Naive thymus-derived CD4-positive, alpha-beta T cell (primary cell): ENCODE measurements at regions not wholly inside any gene's neighbourhood (a gene's known extent, or its start where the extent isn't known, plus 50 kb on each side); places are given as distances from the start of the nearest gene placed in this dataset.

Experiments used
- ATAC-seq: fragments of 150-1000 bp; cut with Tn5 transposase; 2 replicates; pipeline ENCODE4 v1.10.0; 2021; ENCODE audit warnings: mild to moderate bottlenecking, moderate library complexity
- CTCF ChIA-PET: fragments of 350-600 bp; sonication (Branson Sonifier 250); formaldehyde crosslinking; loops from one replicate; lab custom pipeline; 2021; ENCODE audit warnings: antibody characterized with exemption; lab: Charles Lee
- POLR2A ChIA-PET: fragments of 350-600 bp; sonication (Branson Sonifier 250); formaldehyde crosslinking; loops from one replicate; lab custom pipeline; 2021; ENCODE audit warnings: antibody characterized with exemption, inconsistent platforms; lab: Charles Lee
- DNase-seq, 9 donors: peaks; one replicate each; pipeline versions ENCODE4 v3.0.0 to v3.0.0-alpha.2; 2020 to 2022; ENCODE audit warnings: mixed read lengths in 1 of 9
- H3K27ac ChIP-seq: one replicate; pipeline ENCODE4 v1.7.0; 2013; ENCODE audit warnings: mild to moderate bottlenecking, low read depth, low read length, moderate library complexity
- H3K27me3 ChIP-seq, 2 donors: one replicate each; pipeline ENCODE4 v1.7.0; 2013; ENCODE audit warnings: low read length in 2 of 2, mild to moderate bottlenecking in 2 of 2, moderate library complexity in 2 of 2; ENCODE audit not compliant: control insufficient read depth in 2 of 2, insufficient read depth in 2 of 2
- H3K36me3 ChIP-seq, 3 experiments: 1 replicate in 2 of 3; 2 replicates in 1 of 3; pipeline ENCODE4 v1.7.0; 2013; ENCODE audit warnings: low read length in 3 of 3, mild to moderate bottlenecking in 3 of 3, moderate library complexity in 1 of 3; ENCODE audit not compliant: insufficient read depth in 3 of 3, control insufficient read depth in 2 of 3
- H3K4me1 ChIP-seq, 2 donors: one replicate each; pipeline ENCODE4 v1.7.0; 2013; ENCODE audit warnings: low read length in 2 of 2, mild to moderate bottlenecking in 2 of 2, moderate library complexity in 1 of 2; ENCODE audit not compliant: control insufficient read depth in 2 of 2, insufficient read depth in 2 of 2
- H3K4me3 ChIP-seq: 2 replicates; pipeline ENCODE4 v1.7.0; 2013; ENCODE audit warnings: mild to moderate bottlenecking, low read length
- H3K9me3 ChIP-seq, 3 experiments: 1 replicate in 2 of 3; 2 replicates in 1 of 3; pipeline ENCODE4 v1.7.0; 2013; ENCODE audit warnings: low read length in 3 of 3; ENCODE audit not compliant: control insufficient read depth in 2 of 3
- H3K27ac Mint-ChIP-seq, 9 donors: one replicate each; pipeline ENCODE4 v1.8.0; 2020 to 2022; ENCODE audit warnings: mixed read lengths in 9 of 9, mild to moderate bottlenecking in 8 of 9, moderate library complexity in 5 of 9, inconsistent platforms in 2 of 9
- H3K27me3 Mint-ChIP-seq, 5 donors: one replicate each; pipeline ENCODE4 v1.8.0; 2021 to 2022; ENCODE audit warnings: mixed read lengths in 5 of 5, mild to moderate bottlenecking in 1 of 5
- H3K36me3 Mint-ChIP-seq, 5 donors: one replicate each; pipeline ENCODE4 v1.8.0; 2020 to 2022; ENCODE audit warnings: mixed read lengths in 5 of 5, mild to moderate bottlenecking in 3 of 5, inconsistent platforms in 1 of 5
- H3K4me1 Mint-ChIP-seq, 7 donors: one replicate each; pipeline ENCODE4 v1.8.0; 2020 to 2022; ENCODE audit warnings: mixed read lengths in 7 of 7, mild to moderate bottlenecking in 3 of 7, inconsistent platforms in 1 of 7
- H3K4me3 Mint-ChIP-seq, 10 donors: one replicate each; pipeline ENCODE4 v1.8.0; 2020 to 2022; ENCODE audit warnings: mild to moderate bottlenecking in 10 of 10, mixed read lengths in 10 of 10, moderate library complexity in 6 of 10, inconsistent platforms in 2 of 10
- H3K9me3 Mint-ChIP-seq, 11 donors: one replicate each; pipeline ENCODE4 v1.8.0; 2020 to 2022; ENCODE audit warnings: mixed read lengths in 11 of 11, mild to moderate bottlenecking in 4 of 11, inconsistent platforms in 1 of 11, moderate library complexity in 1 of 11
- intact Hi-C, 2 donors: fragments of 100-400 bp; cut with micrococcal nuclease; formaldehyde crosslinking; loops; one replicate each; pipeline ENCODE4 v1.15.1; 2023

GRCh38 chr1:172887162-172887561, 163.6 kb downstream of the TNFSF18 start:
- no peaks in the 10 kb centered on the region for H3K36me3 ChIP-seq
- Mint-ChIP-seq H3K36me3 (peaks cover 0 to 4% (median 0%) of the 10 kb centered on the region in 5 donors), H3K4me3 (no peak overlapping the region), H3K27me3 (peaks cover 0 to 71% (median 0%) of the 10 kb centered on the region in 5 donors), H3K4me1 (peaks cover 0 to 17% (median 10%) of the 10 kb centered on the region in 7 donors), H3K27ac (no peak overlapping the region), H3K9me3 (peaks cover 0 to 9% (median 3%) of the 10 kb centered on the region in 11 donors)
- ATAC-seq = no peak
- peaks cover 0 to 12% of the 10 kb centered on the region in 2 donors for H3K4me1 ChIP-seq
- no peaks in the 10 kb centered on the region for H3K9me3 ChIP-seq
- intact Hi-C loops = no loop called here
- no peak overlapping the region for H3K27ac ChIP-seq
- DNase-seq = no peak
- no peak overlapping the region for H3K4me3 ChIP-seq
- ChIA-PET POLR2A (no interaction called here), CTCF (no interaction called here)
- no peaks in the 10 kb centered on the region for H3K27me3 ChIP-seq

- Mint-ChIP-seq H3K4me1 (peaks cover 12 to 46% (median 37%) of the 10 kb centered on the region in 7 donors), H3K27ac (peak overlapping the region in 7 of 9 donors; percentile 2 to 91 (median 53)), H3K9me3 (peaks cover 0 to 9% (median 3%) of the 10 kb centered on the region in 11 donors), H3K4me3 (peak overlapping the region in 2 of 10 donors; percentile 31 to 50), H3K36me3 (peaks cover 0 to 6% (median 0%) of the 10 kb centered on the region in 5 donors), H3K27me3 (peaks cover 0 to 38% (median 0%) of the 10 kb centered on the region in 5 donors)
- no peaks in the 10 kb centered on the region for H3K9me3 ChIP-seq
- H3K27ac ChIP-seq = no peak overlapping the region
- DNase-seq = no peak
- CTCF ChIA-PET = no interaction called here
- H3K4me1 ChIP-seq = peaks cover 11 to 21% of the 10 kb centered on the region in 2 donors
- POLR2A ChIA-PET = interaction anchor here (1.1 to 2.3 kb wide), 3 partner anchors 10 to 976 kb away, joined by 3 to 8 read pairs (median 6); partner anchors contain the start of gene ZBTB37
- ATAC-seq = no peak
- intact Hi-C loops = loop anchor here in 1 of 2 donors (1.0 kb wide), 1 partner anchor 10 kb away; no protein-coding TSS in a partner anchor
- H3K27me3 ChIP-seq = no peaks in the 10 kb centered on the region
- H3K4me3 ChIP-seq = no peak overlapping the region
- no peaks in the 10 kb centered on the region for H3K36me3 ChIP-seq
Observed at GRCh38 chr1:172893146-172893841, 157.4 kb downstream of the TNFSF18 start.

- peaks cover 18 to 56% (median 43%) of the 10 kb centered on the region in 7 donors for H3K4me1 Mint-ChIP-seq
- no peaks in the 10 kb centered on the region for H3K36me3 ChIP-seq
- DNase-seq = peak in 3 of 9 donors; percentile 8 to 22 (median 14)
- H3K4me3 ChIP-seq = peak overlapping the region; percentile 41
- peak overlapping the region; percentile 79 to 97 (median 88) for H3K27ac Mint-ChIP-seq
- ChIA-PET CTCF (interaction anchor here (1.0 to 1.7 kb wide), 5 partner anchors 16 to 149 kb away, joined by 3 to 8 read pairs (median 4); no protein-coding TSS in a partner anchor), POLR2A (interaction anchor here (0.6 to 2.3 kb wide), 10 partner anchors 9 to 1264 kb away, joined by 3 to 9 read pairs (median 4); partner anchors contain the start of gene ZBTB37)
- H3K27me3 Mint-ChIP-seq = peaks cover 0 to 39% (median 0%) of the 10 kb centered on the region in 5 donors
- intact Hi-C loops = loop anchor here (1.0 to 2.0 kb wide), 8 partner anchors 12 to 150 kb away; no protein-coding TSS in a partner anchor
- H3K27me3 ChIP-seq = no peaks in the 10 kb centered on the region
- no peaks in the 10 kb centered on the region for H3K9me3 ChIP-seq
- H3K36me3 Mint-ChIP-seq = peaks cover 0 to 9% (median 0%) of the 10 kb centered on the region in 5 donors
- ATAC-seq = peak; percentile 32
- peak overlapping the region; percentile 35 to 87 (median 81) for H3K4me3 Mint-ChIP-seq
- peaks cover 11 to 21% of the 10 kb centered on the region in 2 donors for H3K4me1 ChIP-seq
- peak overlapping the region; percentile 55 for H3K27ac ChIP-seq
- peaks cover 0 to 4% (median 0%) of the 10 kb centered on the region in 11 donors for H3K9me3 Mint-ChIP-seq
Observed at GRCh38 chr1:172894349-172895049, 156.2 kb downstream of the TNFSF18 start.

DNA sequence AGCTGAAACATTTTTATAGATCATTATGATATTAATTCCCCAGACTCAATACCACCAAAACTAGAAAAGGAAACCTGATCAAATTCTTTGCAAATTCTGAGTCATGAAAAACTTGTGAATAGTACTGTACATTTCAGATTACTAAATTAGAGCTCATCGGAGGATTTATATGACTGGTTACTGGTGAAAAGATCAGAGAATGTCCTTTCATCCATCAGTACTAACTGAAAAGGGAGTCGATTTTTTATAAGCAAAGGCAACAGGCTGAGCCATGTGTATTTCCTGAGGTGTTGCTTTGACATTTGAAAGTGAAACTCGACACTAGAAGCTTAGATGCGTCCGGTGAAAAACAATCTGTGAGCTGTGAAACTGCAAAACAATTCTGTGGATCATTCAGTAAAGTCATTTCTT, 155.7 kb downstream of the TNFSF18 start:
- H3K36me3 ChIP-seq = no peaks in the 10 kb centered on the region
- H3K27ac ChIP-seq = peak overlapping the region; percentile 55
- Mint-ChIP-seq H3K36me3 (peaks cover 0 to 9% (median 0%) of the 10 kb centered on the region in 5 donors), H3K9me3 (peaks cover 0 to 4% (median 0%) of the 10 kb centered on the region in 11 donors), H3K27me3 (peaks cover 0 to 39% (median 0%) of the 10 kb centered on the region in 5 donors), H3K27ac (peak overlapping the region; percentile 79 to 97 (median 88)), H3K4me1 (peaks cover 19 to 58% (median 47%) of the 10 kb centered on the region in 7 donors), H3K4me3 (peak overlapping the region; percentile 35 to 87 (median 81))
- H3K4me3 ChIP-seq = peak overlapping the region; percentile 41
- peaks cover 11 to 21% of the 10 kb centered on the region in 2 donors for H3K4me1 ChIP-seq
- intact Hi-C loops = loop anchor here (1.0 to 2.0 kb wide), 8 partner anchors 11 to 150 kb away; no protein-coding TSS in a partner anchor
- ChIA-PET CTCF (interaction anchor here (0.5 to 1.7 kb wide), 6 partner anchors 10 to 150 kb away, joined by 3 to 8 read pairs (median 4); no protein-coding TSS in a partner anchor), POLR2A (interaction anchor here (0.6 to 2.3 kb wide), 9 partner anchors 8 to 1264 kb away, joined by 3 to 9 read pairs (median 4); partner anchors contain the start of gene ZBTB37)
- no peaks in the 10 kb centered on the region for H3K9me3 ChIP-seq
- DNase-seq (peak in 7 of 9 donors; percentile 10 to 56 (median 38)), ATAC-seq (peak; percentile 85)
- H3K27me3 ChIP-seq = no peaks in the 10 kb centered on the region

DNA sequence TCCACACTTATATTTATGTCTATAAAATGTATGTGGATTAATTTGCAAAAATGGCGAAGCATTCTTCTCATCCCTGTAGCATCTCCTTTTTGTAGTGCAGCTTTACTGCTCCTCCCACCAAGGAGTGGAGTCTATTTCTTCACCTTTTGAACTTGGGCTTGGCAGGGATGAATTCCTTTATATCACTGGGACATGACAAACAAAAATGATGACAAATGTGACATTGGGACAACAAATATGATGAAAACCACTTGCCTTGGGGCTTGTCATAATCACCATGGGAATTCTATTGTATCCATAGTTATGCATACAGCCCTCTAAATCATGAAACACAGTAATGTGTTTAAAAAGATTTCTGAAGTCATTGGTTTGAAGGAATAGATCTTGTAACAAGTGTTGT, 155.0 kb downstream of the TNFSF18 start:
- Histone ChIP-seq H3K4me1 (peaks cover 11 to 26% of the 10 kb centered on the region in 2 donors), H3K27me3 (no peaks in the 10 kb centered on the region), H3K27ac (peak overlapping the region; percentile 42), H3K9me3 (no peaks in the 10 kb centered on the region), H3K36me3 (no peaks in the 10 kb centered on the region), H3K4me3 (no peak overlapping the region)
- H3K27ac Mint-ChIP-seq = peak overlapping the region; percentile 6 to 97 (median 85)
- ChIA-PET POLR2A (interaction anchor here (1.0 to 2.3 kb wide), 4 partner anchors 7 to 582 kb away, joined by 3 to 9 read pairs (median 7); partner anchors contain the start of gene PRDX6), CTCF (interaction anchor here (1.1 to 1.2 kb wide), 2 partner anchors 13 to 60 kb away, joined by 3 read pairs; no protein-coding TSS in a partner anchor)
- H3K27me3 Mint-ChIP-seq = peaks cover 0 to 43% (median 0%) of the 10 kb centered on the region in 5 donors
- DNase-seq (no peak), ATAC-seq (no peak)
- H3K9me3 Mint-ChIP-seq = peaks cover 0 to 5% (median 0%) of the 10 kb centered on the region in 11 donors
- intact Hi-C loops = loop anchor here (1.0 to 2.0 kb wide), 8 partner anchors 11 to 151 kb away; no protein-coding TSS in a partner anchor
- peaks cover 0 to 11% (median 3%) of the 10 kb centered on the region in 5 donors for H3K36me3 Mint-ChIP-seq
- H3K4me3 Mint-ChIP-seq = peak overlapping the region in 7 of 10 donors; percentile 14 to 84 (median 74)
- H3K4me1 Mint-ChIP-seq = peaks cover 25 to 65% (median 54%) of the 10 kb centered on the region in 7 donors
